ENCODE measurements at regions not wholly inside any gene's neighbourhood (a gene's known extent, or its start where the extent isn't known, plus 50 kb on each side); places are given as distances from the start of the nearest gene placed in this dataset.

DNA sequence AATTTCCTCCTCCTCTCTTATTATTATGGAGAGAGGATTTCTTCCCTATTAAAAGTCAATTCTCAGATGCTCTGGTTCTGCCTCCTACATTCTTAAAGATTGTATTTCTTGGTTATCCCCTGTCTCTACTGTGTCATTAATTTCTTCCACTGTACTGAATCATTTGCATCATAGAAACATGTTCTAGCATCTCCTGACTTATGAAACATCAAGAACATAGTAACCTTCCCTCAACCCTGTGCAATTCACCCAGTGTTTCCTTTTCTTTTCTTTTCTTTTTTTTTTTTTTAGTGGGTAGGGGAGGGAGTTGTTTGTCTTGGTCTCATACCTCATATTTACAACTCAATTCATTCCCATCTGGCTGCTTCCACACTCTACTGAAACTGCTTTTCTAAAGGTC lies 288.0 kb upstream of the PLET1 start:
- no peak for DNase-seq

DNA sequence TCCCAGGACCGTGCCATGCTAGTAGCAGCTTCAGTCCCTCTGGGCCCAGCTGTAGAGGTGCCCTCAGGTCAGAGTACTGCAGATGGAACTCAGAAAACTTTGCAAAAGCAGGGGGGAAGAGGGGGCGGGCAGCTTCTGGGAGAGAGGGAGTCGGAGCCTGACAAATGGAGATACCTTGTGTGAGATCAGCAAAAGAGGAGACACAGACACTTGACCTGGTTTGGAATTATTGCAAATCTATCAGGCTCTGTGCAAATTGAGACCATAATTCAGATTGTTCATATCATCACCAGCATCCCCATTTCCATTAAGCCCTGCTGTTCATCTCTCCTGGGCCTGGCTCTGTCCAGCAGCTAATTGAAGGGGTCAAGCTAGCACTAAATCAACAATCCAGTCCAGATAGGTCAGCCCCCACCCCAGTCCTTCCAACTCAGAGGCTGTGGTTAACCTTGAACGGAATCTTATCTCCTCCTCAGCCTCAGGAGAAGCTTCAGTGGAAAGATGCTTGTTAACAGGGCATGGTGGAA lies 292.6 kb upstream of the PLET1 start:
- no peak for DNase-seq

DNA sequence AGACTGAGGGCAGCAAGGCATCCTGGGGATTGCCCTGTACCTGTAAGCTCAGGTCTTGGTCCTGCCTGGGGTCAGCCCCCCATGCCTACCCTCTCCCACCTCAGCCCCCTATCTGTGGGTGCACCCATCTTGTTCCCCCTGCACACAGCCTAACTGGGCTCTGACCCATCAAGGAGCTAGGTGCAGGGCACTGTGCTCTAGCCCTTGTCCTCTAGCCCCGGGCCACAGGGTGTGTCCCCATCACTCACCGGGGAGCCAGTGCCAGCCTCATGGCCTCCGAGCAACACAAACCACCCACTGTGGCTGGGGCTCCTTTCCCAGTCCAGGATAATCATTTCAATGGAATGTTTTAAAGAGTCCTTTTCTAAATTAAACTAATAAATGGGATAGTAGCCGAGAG lies 293.9 kb upstream of the PLET1 start:
- DNase-seq, result no peak

DNA sequence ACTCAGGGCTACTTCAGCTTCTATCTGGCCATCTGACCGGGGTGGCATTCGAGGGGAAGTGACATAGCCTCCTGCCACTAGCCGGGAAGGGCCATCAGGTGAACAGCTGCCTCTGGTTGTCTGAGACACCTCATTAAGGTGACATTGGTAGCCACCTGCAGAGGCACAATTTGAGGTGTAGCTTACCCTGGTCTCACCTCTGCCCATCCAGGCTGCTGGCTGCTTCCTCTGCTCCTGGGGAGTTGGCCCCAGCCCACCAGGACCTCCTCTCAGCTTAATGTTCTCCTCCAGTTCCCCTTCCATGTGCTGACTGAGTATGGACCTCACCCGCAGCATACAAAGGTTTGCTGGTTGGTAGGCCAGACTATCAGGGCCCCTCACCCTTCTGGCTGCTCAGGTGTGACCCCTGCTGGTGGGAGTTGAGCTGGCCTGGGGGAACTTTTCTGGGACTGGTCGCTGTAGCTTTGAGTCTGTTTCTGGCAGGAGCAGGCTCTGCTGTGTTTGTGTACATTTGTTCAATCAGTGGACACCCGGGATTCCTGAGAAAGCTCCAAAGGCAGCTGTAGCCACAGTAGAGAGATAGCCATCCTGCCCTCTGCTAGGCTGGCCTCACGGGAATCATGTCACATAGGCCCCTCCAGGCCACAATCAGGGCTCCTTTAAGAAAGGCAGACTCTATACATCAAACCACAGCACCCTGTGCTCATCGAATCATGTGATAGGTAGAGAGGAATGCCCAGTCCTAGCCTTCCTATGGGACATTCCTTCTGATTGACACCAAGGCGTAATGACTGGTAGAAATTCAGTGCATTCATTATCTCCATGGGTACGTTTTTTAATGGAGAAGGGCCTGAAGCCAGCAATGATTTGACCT lies 295.1 kb upstream of the PLET1 start:
- peak; percentile 16 to 49 (median 22) for DNase-seq

DNA sequence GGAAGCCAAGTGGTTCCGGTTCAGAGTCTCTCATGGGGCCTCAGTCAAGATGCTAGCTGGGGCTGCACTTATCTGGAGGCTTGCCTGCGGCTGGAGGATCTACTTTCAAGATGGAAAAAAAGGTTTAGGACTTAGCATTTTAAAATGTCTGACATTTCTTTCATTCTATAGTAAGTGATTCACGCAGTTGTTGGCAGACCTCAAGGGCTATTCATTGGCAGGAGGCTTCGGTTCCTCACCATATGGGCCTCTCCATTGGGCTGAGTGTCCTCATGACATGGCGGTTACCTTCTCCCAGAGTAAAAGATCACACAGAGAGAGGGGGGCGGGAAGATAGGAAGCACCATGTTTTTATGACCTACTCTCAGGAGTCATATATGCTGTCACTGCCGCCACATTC lies 298.0 kb upstream of the PLET1 start:
- no peak for DNase-seq

DNA sequence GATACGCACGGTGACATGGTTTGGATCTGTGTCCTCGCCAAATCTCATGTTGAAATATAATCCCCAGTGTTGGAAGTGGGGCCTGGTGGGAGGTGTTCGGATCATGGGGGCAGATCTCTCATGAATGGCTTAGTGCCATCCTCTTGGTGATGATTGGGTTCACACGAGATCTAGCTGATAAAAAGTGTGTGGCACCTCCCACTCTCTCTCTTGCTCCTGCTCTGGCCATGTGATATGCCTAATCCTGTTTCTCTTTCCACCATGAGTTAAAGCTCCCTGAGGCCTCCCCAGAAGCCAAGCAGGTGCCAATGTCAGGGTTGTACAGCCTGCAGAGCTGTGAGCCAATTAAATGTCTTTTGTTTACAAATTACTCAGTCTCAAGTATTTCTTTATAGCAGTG lies 303.1 kb upstream of the PLET1 start:
- no peak for DNase-seq

DNA sequence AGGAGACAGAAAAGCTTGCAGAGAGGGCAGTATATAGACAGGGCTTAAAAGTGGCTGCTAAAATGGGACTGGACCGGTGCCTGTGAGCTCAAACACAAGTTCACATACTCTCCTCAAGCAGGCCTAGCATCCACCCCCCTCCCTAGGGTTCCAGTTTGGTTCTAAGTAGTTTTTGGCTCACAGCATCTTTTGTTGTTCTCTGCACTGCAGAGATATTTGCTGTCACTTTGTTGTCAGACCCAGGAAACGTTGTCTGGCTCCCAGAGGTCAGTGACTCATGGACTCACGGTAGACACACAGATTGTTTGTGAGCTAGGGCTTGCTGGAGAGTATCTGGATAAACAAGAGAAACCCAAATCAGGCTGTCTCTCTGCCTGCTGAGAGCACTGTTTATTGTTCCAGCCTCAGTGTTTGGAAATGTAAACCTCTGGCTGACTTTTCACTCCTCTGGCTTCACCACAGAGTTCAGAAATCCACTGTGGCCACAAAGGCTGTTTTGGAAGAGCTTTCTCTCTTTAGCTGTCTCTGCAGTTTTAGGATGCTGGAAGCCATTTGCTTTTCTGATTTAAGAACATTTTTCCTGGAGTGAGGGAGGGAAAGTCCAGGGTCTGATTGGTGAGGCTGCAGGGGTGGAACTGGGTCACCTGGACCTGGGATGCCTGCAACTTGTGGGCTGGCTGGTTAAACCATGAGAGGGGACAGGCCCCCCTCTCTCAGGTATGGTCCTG lies 303.7 kb upstream of the PLET1 start:
- DNase-seq, result no peak

DNA sequence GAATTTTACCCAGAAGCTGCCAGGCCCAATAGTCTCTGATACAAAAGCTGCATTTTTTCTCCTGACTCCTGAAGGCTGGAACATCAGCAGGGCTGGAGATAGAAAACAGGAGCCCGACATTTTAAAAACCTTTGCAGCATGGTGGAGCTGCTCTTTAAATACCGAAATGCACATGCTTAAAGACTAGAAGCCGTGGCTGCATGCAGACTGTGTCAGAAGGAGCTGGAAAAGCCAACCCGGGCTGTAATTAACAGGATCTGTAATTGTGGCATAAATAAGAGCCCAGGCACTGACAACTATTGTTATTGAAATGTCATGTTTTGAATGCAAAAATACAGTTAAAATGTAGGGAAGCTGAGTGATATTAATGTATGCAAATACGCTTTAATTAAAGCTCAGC lies 304.9 kb upstream of the PLET1 start:
- no peak for DNase-seq

DNA sequence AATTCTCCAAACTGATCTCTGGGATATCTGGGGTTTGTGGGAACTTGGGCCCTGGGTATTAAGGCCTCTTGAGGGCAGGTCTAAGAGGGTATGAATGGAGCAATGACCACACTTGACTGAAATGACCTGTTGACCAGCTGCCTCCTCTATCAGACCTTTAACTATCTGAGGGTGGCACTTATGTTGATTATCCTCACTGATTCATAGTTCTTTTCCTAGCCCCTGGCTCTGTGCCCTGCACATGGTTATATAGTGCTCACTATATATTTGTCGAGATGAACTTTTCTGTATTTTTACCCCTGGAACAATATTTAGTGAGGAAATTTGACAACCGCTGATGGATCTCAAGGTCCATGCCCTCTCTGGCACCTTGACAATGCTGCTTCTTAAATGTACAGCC lies 305.5 kb upstream of the PLET1 start:
- DNase-seq, result no peak

DNA sequence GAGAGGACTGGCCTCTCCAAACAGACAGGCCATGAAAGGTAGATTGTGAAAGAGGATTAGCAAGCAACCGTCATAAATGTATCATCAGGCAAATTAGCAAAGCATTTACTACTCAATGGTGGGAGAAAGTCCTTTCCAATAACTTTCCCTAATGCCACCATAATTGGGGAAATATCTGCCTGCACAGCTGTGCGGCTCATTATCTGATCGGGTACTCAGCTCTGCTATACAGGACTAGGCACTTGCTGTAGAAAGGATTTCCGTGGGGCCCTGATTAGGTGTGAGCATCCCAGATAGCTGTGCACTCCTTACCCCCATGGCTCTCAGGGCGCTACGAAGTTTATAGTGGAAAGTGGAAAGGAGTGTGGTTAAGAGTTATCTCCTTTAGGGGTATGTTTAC lies 309.7 kb upstream of the PLET1 start:
- DNase-seq, result no peak

DNA sequence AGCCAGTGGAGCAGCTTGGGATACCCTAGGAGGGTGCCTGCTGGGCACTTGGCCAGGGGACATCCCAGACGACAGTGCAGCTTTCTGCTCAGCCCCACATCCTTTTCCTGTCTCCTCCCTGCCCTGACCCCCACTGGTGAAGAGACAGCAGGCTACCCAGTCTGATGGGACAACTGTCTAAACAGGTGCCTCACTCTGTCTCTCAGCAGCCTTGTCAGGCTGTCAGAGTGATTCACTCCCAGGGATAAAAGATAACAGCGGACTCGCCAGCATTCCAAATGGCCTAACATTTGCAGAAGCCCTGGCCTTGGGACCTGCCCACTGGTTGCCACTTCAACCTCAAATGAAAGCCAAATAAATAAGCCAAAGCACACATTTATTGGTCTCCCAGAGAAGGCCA lies 318.6 kb upstream of the PLET1 start:
- DNase-seq, result no peak

DNA sequence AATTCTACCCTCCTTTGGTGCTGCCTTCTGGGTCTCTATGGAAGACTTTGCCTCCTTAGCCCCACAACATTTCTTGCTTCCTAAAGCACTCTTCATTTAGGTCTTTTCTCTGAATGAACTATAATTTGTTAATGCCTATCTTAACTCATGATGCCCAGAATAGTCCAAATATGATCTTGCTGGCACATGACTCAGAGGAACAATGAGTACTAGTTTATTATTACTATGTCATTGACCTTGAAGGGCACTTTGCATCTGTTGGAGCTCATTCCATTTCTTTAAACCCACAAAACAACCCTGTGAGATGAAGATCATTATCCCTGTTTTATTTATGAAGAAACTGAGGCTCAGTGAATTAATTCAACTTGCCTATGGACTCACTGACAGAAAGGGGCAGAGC lies 320.2 kb upstream of the PLET1 start:
- DNase-seq, result no peak

DNA sequence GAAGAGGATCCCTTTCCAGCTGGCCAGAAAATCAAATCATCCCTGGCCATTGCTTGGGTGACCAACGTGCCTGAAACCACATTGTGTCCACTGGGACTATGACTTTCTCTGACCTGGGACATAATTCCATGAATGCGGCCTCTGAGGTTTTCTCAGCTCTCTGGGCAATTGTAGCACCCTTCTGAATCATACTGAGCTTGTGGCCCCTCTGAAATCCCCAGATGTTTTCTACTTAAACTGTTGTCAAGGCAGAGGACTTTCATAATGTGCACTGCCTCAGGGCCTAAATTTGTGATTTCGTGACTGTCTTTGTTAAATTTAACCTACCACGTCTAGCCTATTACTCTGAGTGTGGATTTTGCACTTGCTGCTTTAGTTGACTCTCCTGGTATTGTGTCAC lies 321.1 kb upstream of the PLET1 start:
- DNase-seq, result no peak

DNA sequence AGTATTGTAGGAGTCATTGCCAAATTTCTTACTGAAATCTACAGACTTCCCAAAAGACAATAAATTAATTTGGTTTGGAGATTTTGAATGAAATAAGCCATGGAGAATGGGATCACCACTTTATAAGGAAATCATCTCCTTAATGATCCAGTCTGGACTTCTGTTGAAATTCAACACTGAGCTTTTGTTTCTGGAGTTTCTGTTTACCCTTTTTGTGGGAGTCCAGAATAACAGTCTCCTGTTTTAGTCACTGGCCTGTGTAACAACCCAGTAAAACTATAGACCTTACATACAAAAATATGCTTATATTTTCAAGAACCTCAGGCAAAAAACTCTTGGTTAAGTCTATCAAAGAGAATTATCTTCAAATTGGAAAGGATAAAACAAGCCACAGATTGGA lies 321.7 kb upstream of the PLET1 start:
- DNase-seq, result no peak

DNA sequence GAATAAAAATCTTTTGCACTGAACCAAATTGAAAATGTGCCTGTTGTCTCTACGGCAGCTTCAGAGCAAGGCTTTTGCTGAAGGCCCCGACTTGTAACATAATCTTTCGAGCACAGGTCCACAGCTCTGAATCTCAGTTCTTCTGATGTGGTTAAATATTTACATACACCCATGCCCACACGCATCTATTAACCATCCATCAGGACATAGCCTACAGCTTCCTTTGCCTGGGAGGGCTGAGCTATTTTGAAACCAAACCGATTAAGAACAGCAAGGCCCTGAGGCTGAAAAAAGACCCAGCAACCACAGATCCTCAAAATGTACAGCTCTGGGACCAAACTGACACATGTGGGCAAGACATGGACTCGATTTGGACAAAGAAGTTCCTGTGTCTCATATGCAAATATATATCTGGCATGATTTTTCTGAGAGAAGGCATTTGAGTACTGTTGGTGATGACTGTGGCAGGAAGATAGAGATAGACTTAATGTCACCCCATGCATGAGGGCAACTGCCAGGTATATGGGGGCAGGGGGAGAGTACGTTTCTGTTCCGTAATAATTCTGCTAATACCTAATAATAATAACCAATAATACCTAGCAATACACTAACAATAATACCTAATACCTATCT lies 322.7 kb upstream of the PLET1 start:
- no peak for DNase-seq

DNA sequence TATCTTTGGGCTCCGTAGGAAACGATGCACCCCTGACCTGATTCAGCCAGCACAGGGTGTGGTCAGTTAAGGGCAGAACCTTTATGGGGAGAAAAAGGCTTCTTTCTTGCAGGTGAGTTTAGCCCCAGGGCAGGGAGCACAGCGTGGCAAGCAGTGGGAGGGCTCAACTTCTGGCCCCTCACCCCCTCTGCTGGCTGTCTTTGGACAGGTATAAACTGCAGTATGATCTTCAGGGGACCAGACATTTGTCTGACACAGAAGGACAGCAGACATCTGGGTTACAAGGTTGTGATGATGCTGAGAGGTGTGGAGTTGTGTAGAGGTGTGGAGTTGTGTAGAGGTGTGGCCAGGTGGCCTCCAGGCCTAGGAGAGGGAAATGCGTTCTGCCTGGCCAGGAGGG lies 324.0 kb upstream of the PLET1 start:
- no peak for DNase-seq

DNA sequence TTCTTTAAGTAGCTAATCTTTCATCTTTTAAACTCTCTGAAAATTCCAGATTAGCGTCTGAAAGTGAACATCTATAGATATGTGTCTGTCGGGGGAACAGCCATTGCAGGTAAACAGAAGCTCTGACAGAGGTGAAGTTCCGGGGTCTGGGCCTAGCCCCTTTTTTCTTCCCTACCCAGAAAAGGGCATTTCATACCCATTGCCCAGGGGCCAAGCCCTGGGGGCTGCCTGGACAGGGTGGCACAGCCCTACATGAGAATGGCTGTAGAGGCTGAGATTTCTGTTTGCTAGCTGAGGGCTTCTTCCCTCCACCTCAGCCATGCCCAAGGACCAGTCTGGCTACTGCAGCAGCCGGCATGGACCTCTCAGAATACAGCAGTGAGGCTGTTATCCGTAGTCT lies 327.0 kb upstream of the PLET1 start:
- no peak for DNase-seq

DNA sequence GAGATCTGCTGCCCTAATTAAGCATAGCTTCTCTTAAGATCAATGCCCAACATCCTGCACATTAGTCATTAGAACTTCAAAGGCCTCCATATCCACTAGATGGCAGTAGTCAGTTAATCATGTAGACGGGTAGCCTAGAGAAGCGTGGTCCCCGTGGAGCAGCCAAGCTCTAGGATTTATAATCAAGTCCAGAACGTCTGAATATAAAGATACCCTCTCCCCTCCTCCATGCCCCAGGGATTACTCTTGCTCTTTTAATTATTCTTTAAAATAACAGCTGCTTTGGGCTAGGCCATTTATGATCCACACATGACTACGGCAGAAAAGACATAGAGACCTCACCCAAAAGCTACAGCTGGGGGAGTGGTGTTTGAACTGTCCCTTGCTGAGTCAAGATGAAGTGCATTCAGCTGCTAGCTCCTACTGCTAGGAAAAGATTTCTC lies 327.6 kb upstream of the PLET1 start:
- peak in 1 of 4 experiments; percentile 22 for DNase-seq

DNA sequence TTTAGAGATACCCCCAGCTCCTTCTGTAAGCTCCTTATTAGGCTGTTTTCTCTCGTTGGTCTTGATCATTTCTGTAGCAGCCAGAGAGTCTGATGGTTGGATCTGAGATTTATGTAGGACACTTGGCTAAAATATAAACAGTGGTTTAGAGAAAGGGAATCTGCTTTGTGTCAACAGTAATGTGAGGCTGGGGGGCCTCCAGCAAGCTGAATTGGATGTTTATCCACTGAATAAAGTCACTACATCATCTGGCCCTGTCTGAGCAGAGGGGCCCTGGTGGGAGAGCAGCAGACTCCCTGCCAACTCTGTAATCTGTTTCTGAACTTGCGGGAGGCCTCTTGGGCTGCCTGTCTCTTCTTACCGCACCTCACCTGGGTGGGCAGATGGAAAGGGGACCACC lies 328.5 kb upstream of the PLET1 start:
- no peak for DNase-seq

DNA sequence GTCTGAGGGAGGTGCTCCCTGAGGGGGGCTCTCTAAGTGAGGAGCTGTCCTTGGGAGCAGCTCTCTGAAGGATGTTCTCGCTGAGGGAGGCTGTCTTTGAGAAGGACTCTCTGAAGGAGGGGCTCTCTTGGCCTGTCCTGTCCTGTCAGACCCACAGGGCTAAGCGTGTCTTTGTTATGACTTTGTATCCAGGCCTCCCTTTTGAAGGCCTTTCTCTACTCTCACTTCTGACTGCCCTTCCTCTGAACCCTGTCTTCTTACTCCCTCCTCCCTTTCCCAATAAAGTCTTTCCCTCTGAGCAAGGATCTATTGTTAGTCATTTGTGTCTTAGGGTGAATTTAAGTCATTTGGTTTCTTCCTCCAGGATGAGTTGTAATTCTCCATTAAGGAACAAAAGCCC lies 330.1 kb upstream of the PLET1 start:
- DNase-seq, result no peak

DNA sequence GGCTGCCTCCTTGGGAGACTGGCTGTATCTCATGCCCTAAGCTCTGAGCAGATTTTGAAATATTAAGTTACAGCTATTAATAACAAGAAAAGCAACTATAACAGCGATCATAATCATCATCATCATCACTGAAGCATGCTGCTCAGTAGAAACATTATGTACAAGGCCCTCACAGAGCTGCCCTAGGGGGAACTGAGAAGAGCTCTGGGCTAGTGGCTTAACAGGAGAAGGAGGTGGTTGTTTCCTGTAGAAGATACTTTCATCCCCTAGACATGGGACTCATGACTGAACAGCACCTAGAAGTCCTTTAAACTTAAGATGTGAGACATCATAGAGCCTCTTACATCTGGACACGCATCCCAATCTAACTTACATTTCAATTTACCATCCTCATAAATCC lies 332.8 kb upstream of the PLET1 start:
- no peak for DNase-seq

DNA sequence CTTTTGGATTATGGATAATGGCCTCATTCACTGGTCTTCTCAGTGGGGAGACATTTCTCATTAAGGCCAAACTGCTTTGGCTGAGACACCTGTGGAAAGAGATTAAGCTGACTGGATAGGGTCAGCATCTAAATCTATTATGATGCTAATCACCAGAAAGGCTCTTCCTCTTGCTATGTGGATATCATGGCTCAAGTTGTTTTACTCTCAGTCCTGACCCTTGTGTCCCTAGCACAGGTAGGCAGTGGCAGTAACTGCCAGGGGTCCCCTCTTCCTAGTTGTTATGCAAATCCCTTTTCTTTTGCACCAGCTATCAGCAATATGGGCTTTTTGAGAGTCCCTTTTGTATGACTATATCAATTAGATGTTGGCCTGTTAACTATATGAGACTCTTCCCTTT lies 335.7 kb upstream of the PLET1 start:
- DNase-seq, result no peak

DNA sequence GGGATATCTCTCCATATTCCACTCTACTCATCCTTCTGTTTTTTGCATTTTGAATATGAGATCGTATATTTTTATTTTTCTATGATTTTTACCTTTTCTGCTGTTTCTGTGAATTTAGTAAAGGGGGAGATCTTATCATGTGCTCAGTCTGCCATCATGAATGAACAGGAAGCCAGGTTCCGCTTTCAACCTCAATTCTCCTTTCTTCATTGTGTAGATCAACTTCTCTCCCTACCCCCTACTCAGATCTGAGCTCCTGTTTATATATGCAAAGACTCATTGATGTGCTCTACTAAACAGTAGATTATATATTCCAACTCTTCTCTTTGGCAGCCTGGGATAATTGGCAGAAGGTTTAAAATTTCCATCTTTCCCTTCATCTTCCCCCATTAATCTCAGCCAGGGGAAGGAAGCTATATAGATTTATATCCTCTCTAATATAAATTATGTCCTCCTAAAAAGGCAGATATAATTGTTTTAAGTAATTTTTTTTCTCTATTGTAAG lies 336.7 kb upstream of the PLET1 start:
- no peak for DNase-seq

DNA sequence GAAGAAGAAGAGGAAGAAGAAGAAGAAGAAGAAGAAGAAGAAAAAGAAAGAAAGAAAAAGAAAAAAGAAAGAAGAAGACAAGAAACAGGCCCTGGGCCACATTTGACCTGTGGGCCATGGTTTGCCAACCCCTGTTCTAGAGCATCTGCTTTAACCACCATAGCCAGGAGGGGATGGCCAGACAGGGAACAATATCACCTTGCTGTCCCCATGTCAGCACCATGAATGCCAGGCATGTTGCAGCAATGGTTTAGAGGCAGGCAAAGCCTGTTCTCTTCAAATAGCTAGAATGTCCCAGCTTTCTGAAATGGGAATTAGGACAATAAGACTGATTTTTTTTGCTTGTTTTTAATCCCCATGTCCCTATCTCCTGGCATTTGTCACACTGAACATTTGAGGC lies 338.6 kb upstream of the PLET1 start:
- no peak for DNase-seq

Measured in activated CD4-positive, CD25-positive, alpha-beta regulatory T cell (primary cell).